ENCODE measurements at regions not wholly inside any gene's neighbourhood (a gene's known extent, or its start where the extent isn't known, plus 50 kb on each side); places are given as distances from the start of the nearest gene placed in this dataset.

- Mint-ChIP-seq H3K36me3 (no peaks in the 10 kb centered on the region), H3K9me3 (no peaks in the 10 kb centered on the region), H3K27ac (no peak overlapping the region), H3K4me1 (no peaks in the 10 kb centered on the region), H3K4me3 (no peak overlapping the region), H3K27me3 (ENCODE audit: insufficient read depth, low read depth) (no peaks in the 10 kb centered on the region)
- Histone ChIP-seq H3K27me3 (no peaks in the 10 kb centered on the region), H3K4me1 (no peaks in the 10 kb centered on the region), H4K20me1 (ENCODE audit: low read depth) (no peaks in the 10 kb centered on the region), H3K27ac (no peak overlapping the region), H3K79me2 (ENCODE audit: low read depth) (no peaks in the 10 kb centered on the region), H3F3A (ENCODE audit: low read depth) (no peaks in the 10 kb centered on the region), H3K4me3 (no peak overlapping the region), H3K9ac (no peak overlapping the region), H3K4me2 (no peak overlapping the region), H3K9me3 (ENCODE audit: low read depth) (no peaks in the 10 kb centered on the region), H2AFZ (replicated peaks) (no peak overlapping the region), H3K36me3 (no peaks in the 10 kb centered on the region)
- no peak for TF ChIP-seq EZH2phosphoT487 (IDR thresholded peaks at IDR 0.05)
- no peak for TF ChIP-seq CTCF (IDR thresholded peaks at IDR 0.05)
- no peak for TF ChIP-seq EZH2 (IDR thresholded peaks at IDR 0.05)
- no peak for DNase-seq (ENCODE audit: low spot score)
Measured at GRCh38 chr18:70936160-70936559, 647.3 kb downstream of the SOCS6 start.

GRCh38 chr18:70931942-70932814, 643.3 kb downstream of the SOCS6 start:
- Mint-ChIP-seq H3K4me3 (no peak overlapping the region), H3K9me3 (no peaks in the 10 kb centered on the region), H3K36me3 (no peaks in the 10 kb centered on the region), H3K27ac (no peak overlapping the region), H3K27me3 (ENCODE audit: insufficient read depth, low read depth) (no peaks in the 10 kb centered on the region), H3K4me1 (no peaks in the 10 kb centered on the region)
- DNase-seq (ENCODE audit: low spot score), result peak; percentile 54
- Histone ChIP-seq H3K4me3 (no peak overlapping the region), H3K27me3 (no peaks in the 10 kb centered on the region), H4K20me1 (ENCODE audit: low read depth) (no peaks in the 10 kb centered on the region), H3K4me2 (no peak overlapping the region), H3K9ac (no peak overlapping the region), H3K4me1 (no peaks in the 10 kb centered on the region), H3K36me3 (no peaks in the 10 kb centered on the region), H3F3A (ENCODE audit: low read depth) (no peaks in the 10 kb centered on the region), H3K9me3 (ENCODE audit: low read depth) (no peaks in the 10 kb centered on the region), H2AFZ (replicated peaks) (peak overlapping the region; percentile 64), H3K79me2 (ENCODE audit: low read depth) (no peaks in the 10 kb centered on the region), H3K27ac (no peak overlapping the region)
- peak; percentile 78 for TF ChIP-seq CTCF (IDR thresholded peaks at IDR 0.05)
- no peak for TF ChIP-seq EZH2phosphoT487 (IDR thresholded peaks at IDR 0.05)

GRCh38 chr18:70920840-70921374, 632.1 kb downstream of the SOCS6 start:
- Histone ChIP-seq H3K27me3 (no peaks in the 10 kb centered on the region), H3K4me2 (no peak overlapping the region), H3K4me1 (no peaks in the 10 kb centered on the region), H3K27ac (no peak overlapping the region), H4K20me1 (ENCODE audit: low read depth) (no peaks in the 10 kb centered on the region), H3F3A (ENCODE audit: low read depth) (no peaks in the 10 kb centered on the region), H3K36me3 (no peaks in the 10 kb centered on the region), H2AFZ (replicated peaks) (peak overlapping the region; percentile 76), H3K9me3 (ENCODE audit: low read depth) (no peaks in the 10 kb centered on the region), H3K79me2 (ENCODE audit: low read depth) (no peaks in the 10 kb centered on the region), H3K4me3 (no peak overlapping the region), H3K9ac (no peak overlapping the region)
- Mint-ChIP-seq H3K36me3 (peaks cover 1% of the 10 kb centered on the region), H3K4me3 (no peak overlapping the region), H3K27me3 (ENCODE audit: insufficient read depth, low read depth) (no peaks in the 10 kb centered on the region), H3K4me1 (peaks cover 5% of the 10 kb centered on the region), H3K27ac (no peak overlapping the region), H3K9me3 (peaks cover 3% of the 10 kb centered on the region)
- peak; percentile 22 for DNase-seq (ENCODE audit: low spot score)
- TF ChIP-seq EZH2 (IDR thresholded peaks at IDR 0.05), result no peak
- no peak for TF ChIP-seq EZH2phosphoT487 (IDR thresholded peaks at IDR 0.05)
- no peak for TF ChIP-seq CTCF (IDR thresholded peaks at IDR 0.05)
